ENCODE measurements at regions not wholly inside any gene's neighbourhood (a gene's known extent, or its start where the extent isn't known, plus 50 kb on each side); places are given as distances from the start of the nearest gene placed in this dataset.

DNA sequence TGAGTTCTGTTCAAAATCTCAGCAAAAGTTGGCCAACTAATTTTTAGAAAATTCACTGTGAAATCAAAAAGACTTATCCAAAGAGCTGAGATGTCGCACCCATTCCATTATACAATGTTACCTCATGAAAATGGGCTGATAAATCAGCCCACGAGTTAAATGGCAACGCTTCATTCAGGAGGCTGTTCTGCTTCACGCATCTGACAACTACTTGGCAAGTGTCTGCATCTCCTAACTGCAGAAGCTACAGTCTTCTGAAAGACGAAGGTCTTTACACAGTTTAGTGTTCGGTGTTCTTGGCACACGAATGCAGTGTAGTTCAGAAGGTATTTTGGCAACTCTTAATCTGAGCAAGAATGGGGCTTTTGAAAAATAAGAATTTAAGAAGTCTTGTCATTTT lies 166.6 kb upstream of the DKK2 start (continued):
- no peak for TF ChIP-seq USF2 (IDR thresholded peaks at IDR 0.05; ENCODE audit: borderline replicate concordance, low read depth, low read length)

DNA sequence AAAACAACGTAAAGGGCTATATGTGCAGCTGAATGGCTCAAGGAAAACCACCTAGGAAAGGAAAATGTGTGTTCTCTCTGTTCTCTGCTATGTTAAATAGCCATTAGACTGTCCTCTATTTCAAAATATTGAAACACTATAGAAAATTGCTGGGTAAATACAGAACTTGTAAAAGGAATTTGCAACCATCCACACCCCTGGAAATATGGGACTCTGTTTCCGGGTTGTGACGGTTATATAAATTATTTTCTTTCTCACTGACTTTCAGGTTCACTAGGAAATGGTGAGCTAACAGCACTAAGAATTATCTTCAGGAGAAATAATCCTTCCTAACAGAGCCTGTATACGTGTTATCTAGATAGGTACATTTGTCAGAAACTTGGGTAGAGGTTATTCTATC lies 161.0 kb upstream of the DKK2 start:
- no peak overlapping the region for H3K27ac ChIP-seq (ENCODE audit: control insufficient read depth, insufficient read depth)
- no peaks in the 10 kb centered on the region for H3K4me1 ChIP-seq (ENCODE audit: control insufficient read depth, insufficient read depth, low read length)
- TF ChIP-seq JUND (IDR thresholded peaks at IDR 0.05; ENCODE audit: low read depth, low read length) = no peak
- TF ChIP-seq, protein P1, sequence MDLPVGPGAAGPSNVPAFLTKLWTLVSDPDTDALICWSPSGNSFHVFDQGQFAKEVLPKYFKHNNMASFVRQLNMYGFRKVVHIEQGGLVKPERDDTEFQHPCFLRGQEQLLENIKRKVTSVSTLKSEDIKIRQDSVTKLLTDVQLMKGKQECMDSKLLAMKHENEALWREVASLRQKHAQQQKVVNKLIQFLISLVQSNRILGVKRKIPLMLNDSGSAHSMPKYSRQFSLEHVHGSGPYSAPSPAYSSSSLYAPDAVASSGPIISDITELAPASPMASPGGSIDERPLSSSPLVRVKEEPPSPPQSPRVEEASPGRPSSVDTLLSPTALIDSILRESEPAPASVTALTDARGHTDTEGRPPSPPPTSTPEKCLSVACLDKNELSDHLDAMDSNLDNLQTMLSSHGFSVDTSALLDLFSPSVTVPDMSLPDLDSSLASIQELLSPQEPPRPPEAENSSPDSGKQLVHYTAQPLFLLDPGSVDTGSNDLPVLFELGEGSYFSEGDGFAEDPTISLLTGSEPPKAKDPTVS (IDR thresholded peaks at IDR 0.05; ENCODE audit: low read depth, low read length) = no peak
- TF ChIP-seq SUPT20H (IDR thresholded peaks at IDR 0.05; ENCODE audit: borderline replicate concordance, control insufficient read depth, low read depth, low read length) = no peak
- no peak for TF ChIP-seq RAD21 (IDR thresholded peaks at IDR 0.05; ENCODE audit: insufficient read depth, low read depth, low read length)
- no peak for TF ChIP-seq BACH1 (IDR thresholded peaks at IDR 0.05; ENCODE audit: borderline replicate concordance)
- no peak for TF ChIP-seq NFXL1 (IDR thresholded peaks at IDR 0.05; ENCODE audit: borderline replicate concordance)
- TF ChIP-seq CREM (IDR thresholded peaks at IDR 0.05; ENCODE audit: low read depth) = no peak
- TF ChIP-seq EGR1 (IDR thresholded peaks at IDR 0.05; ENCODE audit: borderline replicate concordance in 1 of 2, low read depth in 2 of 2, low read length in 2 of 2) = no peak
- TF ChIP-seq LARP7 (IDR thresholded peaks at IDR 0.05) = no peak
- no peak for TF ChIP-seq ZNF384 (IDR thresholded peaks at IDR 0.05; ENCODE audit: borderline replicate concordance, low read depth, low read length)
- no peak for TF ChIP-seq CREB1 (IDR thresholded peaks at IDR 0.05; ENCODE audit: low read depth)
- no peak for TF ChIP-seq SPI1 (IDR thresholded peaks at IDR 0.05; ENCODE audit: borderline replicate concordance, insufficient read depth, low read depth, low read length)
- H3K4me3 ChIP-seq = no peak overlapping the region
- no peak for ATAC-seq
- ChIA-PET SMC1A (ENCODE audit: uncharacterized antibody, unreplicated experiment) (no interaction called here), CTCF (no interaction called here), POLR2A (no interaction called here), RAD21 (ENCODE audit: unreplicated experiment) (no interaction called here)
- H3K9ac ChIP-seq (ENCODE audit: control insufficient read depth, insufficient read depth, low read length) = no peak overlapping the region
- no peaks in the 10 kb centered on the region for H4K20me1 ChIP-seq (ENCODE audit: control insufficient read depth, insufficient read depth)
- no peak overlapping the region for H3K4me2 ChIP-seq (ENCODE audit: control insufficient read depth, insufficient read depth)
- H3K9me3 ChIP-seq (replicated peaks; ENCODE audit: control insufficient read depth, insufficient read depth, low read length) = no peaks in the 10 kb centered on the region
- no TSS peak for BruUV-seq (replicated peaks)
- intact Hi-C loops (cut with micrococcal nuclease; ENCODE audit: unreplicated experiment) (no loop called here), in situ Hi-C loops (cut with MboI) (no loop called here)
- no peaks in the 10 kb centered on the region for H3K36me3 ChIP-seq (ENCODE audit: control insufficient read depth in 2 of 2, insufficient read depth in 2 of 2, low read length in 1 of 2)
- no peak for FAIRE-seq
- H3K79me2 ChIP-seq (ENCODE audit: control insufficient read depth, insufficient read depth, low read length) = no peaks in the 10 kb centered on the region
- no peaks in the 10 kb centered on the region for H3K27me3 ChIP-seq (replicated peaks in 1 of 2; ENCODE audit: control insufficient read depth in 2 of 2, insufficient read depth in 2 of 2, low read length in 1 of 2)
- 24% methylated on average over 4 of the region's 4 CpGs for WGBS (ENCODE audit: insufficient coverage, insufficient replicate concordance, low lambda C conversion rate, missing lambda C conversion rate)
- no peak for DNase-seq (ENCODE audit: low read depth, low spot score)
- H2AFZ ChIP-seq (ENCODE audit: control insufficient read depth, low read depth, low read length) = no peak overlapping the region
